ENCODE measurements at regions not wholly inside any gene's neighbourhood (a gene's known extent, or its start where the extent isn't known, plus 50 kb on each side); places are given as distances from the start of the nearest gene placed in this dataset.

DNA sequence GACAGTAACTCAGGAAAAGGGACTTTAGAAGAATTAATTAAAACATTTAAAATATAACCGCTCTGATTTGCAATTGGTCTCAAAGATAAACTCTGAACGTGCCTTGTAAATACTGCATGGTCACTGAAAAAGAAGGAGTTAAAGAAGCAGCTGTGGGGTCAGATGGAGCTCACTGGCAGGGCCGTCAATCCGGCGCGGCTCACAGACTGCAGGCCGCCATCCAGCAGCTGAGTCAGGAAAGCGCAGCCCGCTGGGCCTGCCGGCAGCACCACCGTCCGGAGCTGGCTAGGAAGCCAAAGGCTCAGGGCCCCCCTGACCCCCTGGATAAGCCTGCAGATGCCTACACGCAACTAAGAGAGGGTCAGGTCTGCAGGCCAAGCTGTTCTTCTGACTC lies 54.2 kb upstream of the FRMD1 start:
- no peak for TF ChIP-seq GATA2 (IDR thresholded peaks at IDR 0.05; ENCODE audit: low read depth, low read length)
- no peak for TF ChIP-seq GATA3 (IDR thresholded peaks at IDR 0.05; ENCODE audit: low read depth, low read length)

Data from SH-SY5Y (cell line).